DND-41 (cell line): ENCODE measurements at regions not wholly inside any gene's neighbourhood (a gene's known extent, or its start where the extent isn't known, plus 50 kb on each side); places are given as distances from the start of the nearest gene placed in this dataset.

Experiments used
- EZH2 ChIP-seq: IDR thresholded peaks from 3 replicates; pipeline ENCODE4 v1.6.1; 2012; ENCODE audit warnings: borderline replicate concordance, low read depth, mild to moderate bottlenecking, moderate library complexity, low read length, inconsistent platforms; ENCODE audit not compliant: severe bottlenecking
- TF ChIP-seq, protein P1 (sequence below): IDR thresholded peaks from 2 replicates; pipeline ENCODE4 v1.5.1; 2012; ENCODE audit warnings: borderline replicate concordance, low read length, moderate library complexity, mild to moderate bottlenecking; ENCODE audit not compliant: poor library complexity, severe bottlenecking; ENCODE audit errors: extremely low read depth

DNA sequence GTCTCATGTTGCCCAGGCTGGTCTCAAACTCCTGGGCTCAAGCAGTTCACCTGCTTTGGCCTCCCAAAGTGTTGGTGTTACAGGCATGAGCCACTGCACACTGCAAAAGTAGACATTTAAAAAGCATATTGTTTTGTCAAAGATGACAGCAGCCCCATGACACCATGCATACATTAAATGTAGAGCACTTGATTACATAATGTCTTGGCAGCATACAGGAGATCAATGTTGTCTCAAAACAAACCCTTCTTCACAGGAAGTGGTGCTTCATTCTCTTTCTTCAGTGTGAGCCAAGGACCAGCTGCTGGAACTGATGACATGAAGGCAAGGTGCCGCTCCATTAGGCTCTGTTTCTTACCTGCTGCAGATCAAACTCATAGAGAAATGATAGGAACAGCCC lies 218.4 kb downstream of the KLF6 start:
- TF ChIP-seq, protein P1, sequence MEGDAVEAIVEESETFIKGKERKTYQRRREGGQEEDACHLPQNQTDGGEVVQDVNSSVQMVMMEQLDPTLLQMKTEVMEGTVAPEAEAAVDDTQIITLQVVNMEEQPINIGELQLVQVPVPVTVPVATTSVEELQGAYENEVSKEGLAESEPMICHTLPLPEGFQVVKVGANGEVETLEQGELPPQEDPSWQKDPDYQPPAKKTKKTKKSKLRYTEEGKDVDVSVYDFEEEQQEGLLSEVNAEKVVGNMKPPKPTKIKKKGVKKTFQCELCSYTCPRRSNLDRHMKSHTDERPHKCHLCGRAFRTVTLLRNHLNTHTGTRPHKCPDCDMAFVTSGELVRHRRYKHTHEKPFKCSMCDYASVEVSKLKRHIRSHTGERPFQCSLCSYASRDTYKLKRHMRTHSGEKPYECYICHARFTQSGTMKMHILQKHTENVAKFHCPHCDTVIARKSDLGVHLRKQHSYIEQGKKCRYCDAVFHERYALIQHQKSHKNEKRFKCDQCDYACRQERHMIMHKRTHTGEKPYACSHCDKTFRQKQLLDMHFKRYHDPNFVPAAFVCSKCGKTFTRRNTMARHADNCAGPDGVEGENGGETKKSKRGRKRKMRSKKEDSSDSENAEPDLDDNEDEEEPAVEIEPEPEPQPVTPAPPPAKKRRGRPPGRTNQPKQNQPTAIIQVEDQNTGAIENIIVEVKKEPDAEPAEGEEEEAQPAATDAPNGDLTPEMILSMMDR: no peak
- no peak for TF ChIP-seq EZH2
